Osteoblast (primary cell): ENCODE measurements at regions not wholly inside any gene's neighbourhood (a gene's known extent, or its start where the extent isn't known, plus 50 kb on each side); places are given as distances from the start of the nearest gene placed in this dataset.

Experiments
- DNase-seq: peaks from one replicate; pipeline ENCODE4 v3.0.0; 2011; ENCODE audit warnings: low spot score, mixed read lengths; ENCODE audit not compliant: insufficient read length; ENCODE audit errors: missing footprints
- H2AFZ ChIP-seq: 2 replicates; pipeline ENCODE4 v1.6.0; 2011; ENCODE audit warnings: mild to moderate bottlenecking, low read length
- H3K27ac ChIP-seq: 2 replicates; pipeline ENCODE4 v1.5.1; 2011; ENCODE audit warnings: mild to moderate bottlenecking, low read depth, low read length, moderate library complexity
- H3K27me3 ChIP-seq: 2 replicates; pipeline ENCODE4 v1.6.0; 2012; ENCODE audit warnings: mild to moderate bottlenecking, control low read depth, inconsistent platforms, low read length, moderate library complexity; ENCODE audit not compliant: insufficient read depth
- H3K36me3 ChIP-seq: 2 replicates; pipeline ENCODE4 v1.5.1; 2011; ENCODE audit warnings: mild to moderate bottlenecking, low read length, control low read depth, moderate library complexity; ENCODE audit not compliant: insufficient read depth
- H3K4me1 ChIP-seq: 2 replicates; pipeline ENCODE4 v1.5.1; 2011; ENCODE audit warnings: mild to moderate bottlenecking, low read length, control low read depth, moderate library complexity; ENCODE audit not compliant: insufficient read depth
- H3K4me2 ChIP-seq: 2 replicates; pipeline ENCODE4 v1.6.0; 2011; ENCODE audit warnings: mild to moderate bottlenecking, low read length; ENCODE audit not compliant: insufficient read depth
- H3K4me3 ChIP-seq: fragments of 200-600 bp; sonication (generic); 3 replicates; pipeline ENCODE4 v1.5.1; 2012; ENCODE audit warnings: mild to moderate bottlenecking, low read length, inconsistent platforms; ENCODE audit not compliant: insufficient read depth
- H3K79me2 ChIP-seq: 2 replicates; pipeline ENCODE4 v1.6.0; 2012; ENCODE audit warnings: mild to moderate bottlenecking, low read length, control low read depth, inconsistent platforms; ENCODE audit not compliant: insufficient read depth
- H3K9me3 ChIP-seq: 2 replicates; pipeline ENCODE4 v1.5.1; 2011; ENCODE audit warnings: low read depth, low read length, control low read depth
- H4K20me1 ChIP-seq: 2 replicates; pipeline ENCODE4 v1.6.0; 2012; ENCODE audit warnings: mild to moderate bottlenecking, low read length, control low read depth; ENCODE audit not compliant: insufficient read depth
- TF ChIP-seq, protein P1 (sequence below): IDR thresholded peaks from 2 replicates; pipeline ENCODE4 v1.5.1; 2011; ENCODE audit warnings: mild to moderate bottlenecking, low read depth, low read length, moderate library complexity; ENCODE audit errors: extremely low read depth

GRCh38 chr2:160955578-160955977 is 204.7 kb upstream of the TANK start:
- Histone ChIP-seq H3K4me1 (peaks cover 2% of the 10 kb centered on the region), H3K4me2 (no peak overlapping the region), H4K20me1 (no peaks in the 10 kb centered on the region), H3K27me3 (no peaks in the 10 kb centered on the region), H3K79me2 (no peaks in the 10 kb centered on the region), H3K27ac (no peak overlapping the region), H2AFZ (no peak overlapping the region), H3K9me3 (no peaks in the 10 kb centered on the region), H3K36me3 (no peaks in the 10 kb centered on the region), H3K4me3 (no peak overlapping the region)
- TF ChIP-seq, protein P1, sequence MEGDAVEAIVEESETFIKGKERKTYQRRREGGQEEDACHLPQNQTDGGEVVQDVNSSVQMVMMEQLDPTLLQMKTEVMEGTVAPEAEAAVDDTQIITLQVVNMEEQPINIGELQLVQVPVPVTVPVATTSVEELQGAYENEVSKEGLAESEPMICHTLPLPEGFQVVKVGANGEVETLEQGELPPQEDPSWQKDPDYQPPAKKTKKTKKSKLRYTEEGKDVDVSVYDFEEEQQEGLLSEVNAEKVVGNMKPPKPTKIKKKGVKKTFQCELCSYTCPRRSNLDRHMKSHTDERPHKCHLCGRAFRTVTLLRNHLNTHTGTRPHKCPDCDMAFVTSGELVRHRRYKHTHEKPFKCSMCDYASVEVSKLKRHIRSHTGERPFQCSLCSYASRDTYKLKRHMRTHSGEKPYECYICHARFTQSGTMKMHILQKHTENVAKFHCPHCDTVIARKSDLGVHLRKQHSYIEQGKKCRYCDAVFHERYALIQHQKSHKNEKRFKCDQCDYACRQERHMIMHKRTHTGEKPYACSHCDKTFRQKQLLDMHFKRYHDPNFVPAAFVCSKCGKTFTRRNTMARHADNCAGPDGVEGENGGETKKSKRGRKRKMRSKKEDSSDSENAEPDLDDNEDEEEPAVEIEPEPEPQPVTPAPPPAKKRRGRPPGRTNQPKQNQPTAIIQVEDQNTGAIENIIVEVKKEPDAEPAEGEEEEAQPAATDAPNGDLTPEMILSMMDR, result no peak
- no peak for DNase-seq

GRCh38 chr2:160956243-160956802 is 203.9 kb upstream of the TANK start:
- Histone ChIP-seq H3K4me1 (peaks cover 2% of the 10 kb centered on the region), H2AFZ (no peak overlapping the region), H3K36me3 (no peaks in the 10 kb centered on the region), H3K27ac (no peak overlapping the region), H3K4me3 (no peak overlapping the region), H3K79me2 (no peaks in the 10 kb centered on the region), H3K27me3 (no peaks in the 10 kb centered on the region), H3K9me3 (no peaks in the 10 kb centered on the region), H3K4me2 (no peak overlapping the region), H4K20me1 (no peaks in the 10 kb centered on the region)
- TF ChIP-seq, protein P1, result no peak
- DNase-seq, result no peak

DNA sequence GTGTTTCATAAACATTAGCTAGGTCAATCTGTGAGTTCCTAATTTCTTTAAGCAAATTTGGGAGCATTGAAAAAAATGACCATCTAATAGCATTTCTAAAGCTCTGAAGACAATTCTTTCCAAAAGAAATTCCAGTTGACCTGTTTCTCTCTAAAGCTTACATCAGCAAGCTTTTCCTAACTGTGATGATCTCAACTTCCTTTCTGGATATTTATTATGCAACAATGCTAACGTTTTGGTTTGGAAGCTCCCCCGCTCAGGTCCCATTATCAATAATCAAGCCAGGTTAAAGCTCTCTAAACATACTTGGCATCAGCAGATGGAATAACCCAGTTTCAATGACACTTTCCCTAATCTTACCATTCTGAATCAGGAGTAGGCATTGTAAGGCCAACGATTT is 196.3 kb upstream of the TANK start:
- Histone ChIP-seq H3K36me3 (no peaks in the 10 kb centered on the region), H3K4me3 (no peak overlapping the region), H4K20me1 (no peaks in the 10 kb centered on the region), H3K9me3 (no peaks in the 10 kb centered on the region), H3K4me1 (no peaks in the 10 kb centered on the region), H2AFZ (no peak overlapping the region), H3K4me2 (no peak overlapping the region), H3K27ac (no peak overlapping the region), H3K79me2 (no peaks in the 10 kb centered on the region), H3K27me3 (no peaks in the 10 kb centered on the region)
- TF ChIP-seq, protein P1, result no peak
- no peak for DNase-seq

- H4K20me1 ChIP-seq, result no peaks in the 10 kb centered on the region
- H3K4me2 ChIP-seq, result no peak overlapping the region
- no peaks in the 10 kb centered on the region for H3K4me1 ChIP-seq
- TF ChIP-seq, protein P1, result no peak
- no peak overlapping the region for H3K4me3 ChIP-seq
- no peak for DNase-seq
- H3K9me3 ChIP-seq, result no peaks in the 10 kb centered on the region
- no peaks in the 10 kb centered on the region for H3K27me3 ChIP-seq
- no peaks in the 10 kb centered on the region for H3K79me2 ChIP-seq
- H2AFZ ChIP-seq, result no peak overlapping the region
- H3K27ac ChIP-seq, result no peak overlapping the region
- no peaks in the 10 kb centered on the region for H3K36me3 ChIP-seq
Observed at GRCh38 chr2:160967523-160967922, 192.7 kb upstream of the TANK start.
